H1 (cell line): ENCODE measurements at regions not wholly inside any gene's neighbourhood (a gene's known extent, or its start where the extent isn't known, plus 50 kb on each side); places are given as distances from the start of the nearest gene placed in this dataset.

Experiments
- CTCF ChIA-PET: fragments of 300-600 bp; sonication (Branson Sonifier 250); formaldehyde crosslinking; loops from one replicate; lab custom pipeline; 2021; ENCODE audit not compliant: partially characterized antibody; lab: Charles Lee
- POLR2A ChIA-PET: fragments of 300-600 bp; sonication (Branson Sonifier 250); formaldehyde crosslinking; loops from one replicate; lab custom pipeline; 2021; ENCODE audit warnings: inconsistent platforms; ENCODE audit not compliant: partially characterized antibody; lab: Charles Lee
- DNase-seq, 2 experiments: peaks; one replicate each; pipeline versions ENCODE4 v3.0.0 to v3.0.0-alpha.2; 2010 to 2022; ENCODE audit warnings: low spot score in 2 of 2, low read depth in 1 of 2, mixed read lengths in 1 of 2
- FAIRE-seq: peaks from 2 replicates; lab custom pipeline; 2011; peaks lifted over from hg19 to GRCh38; lab: Jason Lieb, UNC
- H2AFZ ChIP-seq: 2 replicates; pipeline ENCODE4 v1.8.1; 2012; ENCODE audit warnings: low read length, inconsistent platforms
- H2AK5ac ChIP-seq: 2 replicates; pipeline ENCODE4 v1.6.1; 2013; ENCODE audit warnings: low read depth, low read length
- H2BK120ac ChIP-seq: replicated peaks from 2 replicates; pipeline ENCODE3; 2013; ENCODE audit warnings: low read depth, low read length, inconsistent platforms
- H2BK12ac ChIP-seq: 2 replicates; pipeline ENCODE4 v1.6.1; 2013; ENCODE audit warnings: low read depth, low read length
- H2BK15ac ChIP-seq: 2 replicates; pipeline ENCODE4 v1.6.1; 2013; ENCODE audit warnings: low read length
- H2BK20ac ChIP-seq: 2 replicates; pipeline ENCODE4 v1.6.1; 2013; ENCODE audit warnings: low read length
- H2BK5ac ChIP-seq: 2 replicates; pipeline ENCODE4 v1.6.1; 2013; ENCODE audit warnings: low read depth, low read length
- H3K14ac ChIP-seq: 2 replicates; pipeline ENCODE4 v1.6.1; 2013; ENCODE audit warnings: inconsistent platforms; ENCODE audit not compliant: insufficient read length
- H3K18ac ChIP-seq: 2 replicates; pipeline ENCODE4 v1.6.1; 2013; ENCODE audit warnings: low read length; ENCODE audit errors: extremely low read depth
- H3K23ac ChIP-seq: 2 replicates; pipeline ENCODE4 v1.6.1; 2013; ENCODE audit warnings: inconsistent platforms; ENCODE audit not compliant: insufficient read length
- H3K23me2 ChIP-seq: 2 replicates; pipeline ENCODE4 v1.6.1; 2013; ENCODE audit warnings: low read depth, low read length
- H3K27ac ChIP-seq: 2 replicates; pipeline ENCODE4 v1.6.1; 2011; ENCODE audit warnings: low read depth, low read length, inconsistent platforms
- H3K27me3 ChIP-seq, 4 experiments: replicated peaks in 1 of 4; 1 replicate in 1 of 4; 2 replicates in 3 of 4; pipeline versions ENCODE4 v1.6.1 to v1.8.1; 2011 to 2013; ENCODE audit warnings: low read length in 3 of 4, mild to moderate bottlenecking in 3 of 4, inconsistent platforms in 2 of 4, mixed read lengths in 2 of 4, moderate library complexity in 1 of 4; ENCODE audit not compliant: control insufficient read depth in 3 of 4, insufficient read depth in 3 of 4; ENCODE audit errors: extremely low read depth in 1 of 4
- H3K36me3 ChIP-seq, 4 experiments: 2 replicates each; pipeline versions ENCODE4 v1.6.1 to v1.8.1; 2011 to 2013; ENCODE audit warnings: mild to moderate bottlenecking in 4 of 4, low read length in 3 of 4, moderate library complexity in 2 of 4, control low read depth in 1 of 4, inconsistent platforms in 1 of 4; ENCODE audit not compliant: insufficient read depth in 4 of 4, control insufficient read depth in 2 of 4
- H3K4ac ChIP-seq: replicated peaks from 2 replicates; pipeline ENCODE3; 2013; ENCODE audit warnings: low read length, low read depth, mixed read lengths, inconsistent platforms; ENCODE audit not compliant: insufficient read length
- H3K4me1 ChIP-seq, 4 experiments: replicated peaks in 1 of 4; 1 replicate in 1 of 4; 2 replicates in 3 of 4; pipeline versions ENCODE4 v1.6.1 to v1.8.1; 2011 to 2013; ENCODE audit warnings: low read length in 3 of 4, inconsistent platforms in 2 of 4, mixed read lengths in 1 of 4; ENCODE audit not compliant: insufficient read depth in 4 of 4, control insufficient read depth in 3 of 4
- H3K4me2 ChIP-seq, 2 experiments: 2 replicates each; pipeline versions ENCODE4 v1.6.1 to v1.8.1; 2011 to 2013; ENCODE audit warnings: low read depth in 2 of 2, low read length in 2 of 2, control low read depth in 1 of 2, inconsistent platforms in 1 of 2, mild to moderate bottlenecking in 1 of 2; ENCODE audit not compliant: insufficient read depth in 1 of 2
- H3K4me3 ChIP-seq, 4 experiments: fragments of 200-600, 300-600 bp in 1 of 4; sonication (generic), shearing (Covaris generic), sonication (Bioruptor Twin) in 1 of 4; 2 replicates each; pipeline versions ENCODE4 v1.5.1 to v1.8.1; 2011 to 2016; ENCODE audit warnings: low read length in 4 of 4, low read depth in 3 of 4, control low read depth in 2 of 4, inconsistent platforms in 2 of 4, mild to moderate bottlenecking in 2 of 4, mixed read lengths in 1 of 4, moderate library complexity in 1 of 4; ENCODE audit not compliant: insufficient read depth in 2 of 4; ENCODE audit errors: extremely low read depth in 1 of 4
- H3K56ac ChIP-seq: replicated peaks from 2 replicates; pipeline ENCODE3; 2013; ENCODE audit warnings: low read depth, mild to moderate bottlenecking, mixed read lengths, low read length, inconsistent platforms; ENCODE audit not compliant: insufficient read length
- H3K79me1 ChIP-seq: 2 replicates; pipeline ENCODE4 v1.6.1; 2013; ENCODE audit warnings: low read depth, low read length, control low read depth
- H3K79me2 ChIP-seq, 2 experiments: 2 replicates each; pipeline versions ENCODE4 v1.6.1 to v1.8.1; 2012 to 2013; ENCODE audit warnings: low read length in 2 of 2, mild to moderate bottlenecking in 2 of 2, inconsistent platforms in 1 of 2; ENCODE audit not compliant: insufficient read depth in 2 of 2, control insufficient read depth in 1 of 2
- H3K9ac ChIP-seq, 4 experiments: replicated peaks in 1 of 4; 1 replicate in 1 of 4; 2 replicates in 3 of 4; pipeline versions ENCODE4 v1.6.1 to v1.8.1; 2011 to 2013; ENCODE audit warnings: low read depth in 3 of 4, low read length in 3 of 4, control low read depth in 2 of 4, mild to moderate bottlenecking in 2 of 4, moderate library complexity in 2 of 4, inconsistent platforms in 1 of 4; ENCODE audit errors: extremely low read depth in 1 of 4
- H3K9me3 ChIP-seq, 2 experiments: 2 replicates each; pipeline versions ENCODE4 v1.6.1 to v1.8.1; 2012 to 2013; ENCODE audit warnings: mild to moderate bottlenecking in 2 of 2, moderate library complexity in 2 of 2, control low read depth in 1 of 2, inconsistent platforms in 1 of 2, low read depth in 1 of 2, low read length in 1 of 2, mixed read lengths in 1 of 2; ENCODE audit not compliant: insufficient read depth in 2 of 2
- H4K20me1 ChIP-seq, 2 experiments: replicated peaks in 1 of 2; 2 replicates each; pipeline versions ENCODE3 to v1.8.1; 2011 to 2013; ENCODE audit warnings: inconsistent platforms in 2 of 2, low read length in 2 of 2, mild to moderate bottlenecking in 1 of 2; ENCODE audit not compliant: insufficient read depth in 2 of 2, control insufficient read depth in 1 of 2
- H4K5ac ChIP-seq: 2 replicates; pipeline ENCODE4 v1.6.1; 2013; ENCODE audit warnings: low read length, low read depth, mixed read lengths, inconsistent platforms; ENCODE audit not compliant: insufficient read length
- H4K8ac ChIP-seq: 2 replicates; pipeline ENCODE4 v1.8.0; 2013; ENCODE audit warnings: mild to moderate bottlenecking, moderate library complexity, low read length, inconsistent platforms; ENCODE audit not compliant: insufficient read depth; ENCODE audit errors: extremely low read depth
- H4K91ac ChIP-seq: replicated peaks from 2 replicates; pipeline ENCODE3; 2013; ENCODE audit warnings: low read length, mixed read lengths, inconsistent platforms; ENCODE audit not compliant: insufficient read length
- CTBP2 ChIP-seq: IDR thresholded peaks from 2 replicates; pipeline ENCODE4 v1.7.0; 2011; ENCODE audit warnings: borderline replicate concordance, mild to moderate bottlenecking, moderate library complexity, mixed read lengths, low read length; ENCODE audit not compliant: insufficient read depth, insufficient read length
- SAP30 ChIP-seq: fragments of 300-600 bp; sonication (generic); IDR thresholded peaks from 2 replicates; pipeline ENCODE4 v1.7.1; 2012; ENCODE audit warnings: low read length, moderate library complexity, mild to moderate bottlenecking, inconsistent platforms; ENCODE audit not compliant: insufficient read depth, insufficient replicate concordance
- SIN3A ChIP-seq, 2 experiments: IDR thresholded peaks in 1 of 2; conservative IDR thresholded peaks in 1 of 2; 2 replicates each; pipeline ENCODE4 v1.6.1; 2011 to 2012; ENCODE audit warnings: low read length in 2 of 2, improper control_type of control experiment in 1 of 2, low read depth in 1 of 2, mild to moderate bottlenecking in 1 of 2
- SIRT6 ChIP-seq: IDR thresholded peaks from one replicate; pipeline ENCODE4 v1.7.1; 2012; ENCODE audit warnings: low read length, inconsistent platforms
- WGBS, 2 experiments: shearing (Covaris generic) in 1 of 2; methylation state at CpG; one replicate each; pipeline versions ENCODE4 v1.1.6 to v1.1.7; 2013 to 2015; ENCODE audit warnings: low lambda C conversion rate in 2 of 2, mixed read lengths in 2 of 2, inconsistent platforms in 1 of 2, low coverage in 1 of 2, missing lambda C conversion rate in 1 of 2; ENCODE audit not compliant: insufficient replicate concordance in 2 of 2, insufficient coverage in 1 of 2, insufficient read length in 1 of 2; ENCODE audit errors: extremely low coverage in 1 of 2, missing lambda C conversion rate in 1 of 2; 5-methylcytosine and 5-hydroxymethylcytosine counted together

DNA sequence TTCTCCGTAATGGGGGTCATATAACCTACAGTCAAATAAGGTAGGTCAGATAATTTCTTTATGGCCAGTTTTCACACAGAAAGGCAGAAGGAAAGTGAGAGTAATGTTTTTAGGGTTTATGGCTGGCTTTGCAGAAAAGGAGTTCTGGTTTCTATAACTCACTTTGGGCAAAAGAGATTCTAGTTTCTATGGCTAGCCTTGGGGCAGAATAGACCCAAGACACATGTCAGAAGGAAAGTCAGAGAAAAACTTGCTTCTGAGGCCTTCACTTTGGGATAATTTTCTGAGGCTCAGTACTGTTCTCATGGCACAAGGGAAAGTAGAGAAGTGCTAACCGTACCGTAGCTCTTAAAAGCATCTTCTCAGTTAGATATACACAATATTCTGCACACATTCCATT, 1145.3 kb downstream of the EFNA5 start:
- no peak overlapping the region for H3K18ac ChIP-seq
- H4K91ac ChIP-seq = no peak overlapping the region
- H3K27me3 ChIP-seq = no peaks in the 10 kb centered on the region
- no peak overlapping the region for H4K8ac ChIP-seq
- DNase-seq = no peak
- no peaks in the 10 kb centered on the region for H4K20me1 ChIP-seq
- H3K27ac ChIP-seq = no peak overlapping the region
- H3K79me2 ChIP-seq = no peaks in the 10 kb centered on the region
- H3K36me3 ChIP-seq = no peaks in the 10 kb centered on the region
- no peak overlapping the region for H2BK20ac ChIP-seq
- no peak overlapping the region for H3K56ac ChIP-seq
- no peak overlapping the region for H4K5ac ChIP-seq
- H3K9me3 ChIP-seq = no peaks in the 10 kb centered on the region
- H2BK5ac ChIP-seq = no peak overlapping the region
- CTCF ChIA-PET = no interaction called here
- H2AFZ ChIP-seq = no peak overlapping the region
- no peaks in the 10 kb centered on the region for H3K23me2 ChIP-seq
- no peaks in the 10 kb centered on the region for H3K4me1 ChIP-seq
- H3K9ac ChIP-seq = no peak overlapping the region
- TF ChIP-seq SIN3A (conservative IDR thresholded peaks at IDR 0.05 in 1 of 2, IDR thresholded peaks at IDR 0.05 in 1 of 2; ENCODE audit: low read depth in 1 of 2, low read length in 2 of 2) (no peak), SAP30 (no peak), CTBP2 (no peak), SIRT6 (no peak)
- H3K4me3 ChIP-seq = no peak overlapping the region
- no peak overlapping the region for H3K14ac ChIP-seq
- no peak overlapping the region for H2BK120ac ChIP-seq
- WGBS, 2 experiments = 96% methylated on average over 3 of the region's 3 CpGs; no CpG with 5 or more reads in 1 of the 2 experiments
- H2AK5ac ChIP-seq = no peak overlapping the region
- no peak overlapping the region for H2BK15ac ChIP-seq
- no peaks in the 10 kb centered on the region for H3K79me1 ChIP-seq
- no peak overlapping the region for H3K23ac ChIP-seq
- H2BK12ac ChIP-seq = no peak overlapping the region
- H3K4me2 ChIP-seq = no peak overlapping the region
- H3K4ac ChIP-seq = no peak overlapping the region
- POLR2A ChIA-PET = no interaction called here
- FAIRE-seq = no peak
